GM06990 (cell line): ENCODE measurements at regions not wholly inside any gene's neighbourhood (a gene's known extent, or its start where the extent isn't known, plus 50 kb on each side); places are given as distances from the start of the nearest gene placed in this dataset.

ENCODE experiments used
- DNase-seq: peaks from one replicate; pipeline ENCODE4 v3.0.0-alpha.2; 2011; ENCODE audit not compliant: insufficient read length; ENCODE audit errors: extremely low read depth
- H3K27me3 ChIP-seq: replicated peaks from 2 replicates; pipeline ENCODE4 v1.6.0; 2011; ENCODE audit warnings: low read length; ENCODE audit not compliant: control insufficient read depth, insufficient read depth
- H3K36me3 ChIP-seq: 2 replicates; pipeline ENCODE4 v1.5.1; 2011; ENCODE audit warnings: low read length; ENCODE audit not compliant: control insufficient read depth, insufficient read depth
- H3K4me3 ChIP-seq: replicated peaks from 2 replicates; pipeline ENCODE4 v1.5.1; 2011; ENCODE audit warnings: low read depth, mild to moderate bottlenecking, control low read depth, low read length
- TF ChIP-seq, protein P1 (sequence below): IDR thresholded peaks from 2 replicates; pipeline ENCODE4 v1.5.1; 2011; ENCODE audit warnings: low read length, control low read depth, mild to moderate bottlenecking, inconsistent platforms; ENCODE audit not compliant: insufficient read depth, poor library complexity, severe bottlenecking

DNA sequence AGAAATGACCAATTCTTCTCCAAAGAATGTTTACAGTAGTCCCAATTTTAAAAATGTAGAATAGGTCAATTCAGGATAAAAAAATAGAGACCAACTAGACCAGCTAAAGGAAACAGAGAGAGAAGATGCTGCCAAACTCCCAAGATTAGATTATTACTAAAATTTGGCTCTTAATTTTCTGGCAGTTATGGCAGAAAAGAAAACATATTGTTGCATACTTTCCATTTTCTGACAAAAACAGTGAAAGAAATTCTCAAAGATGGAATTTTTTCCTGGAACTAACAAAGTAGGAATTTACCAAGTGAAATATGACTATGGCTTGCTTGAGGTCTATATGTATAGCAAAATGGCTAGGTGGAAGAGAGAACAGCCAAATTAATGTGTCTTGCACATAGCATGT is 138.3 kb upstream of the STK17B start:
- H3K36me3 ChIP-seq = peaks cover 10% of the 10 kb centered on the region
- no peak for DNase-seq
- H3K4me3 ChIP-seq = no peak overlapping the region
- H3K27me3 ChIP-seq = no peaks in the 10 kb centered on the region
- TF ChIP-seq, protein P1, sequence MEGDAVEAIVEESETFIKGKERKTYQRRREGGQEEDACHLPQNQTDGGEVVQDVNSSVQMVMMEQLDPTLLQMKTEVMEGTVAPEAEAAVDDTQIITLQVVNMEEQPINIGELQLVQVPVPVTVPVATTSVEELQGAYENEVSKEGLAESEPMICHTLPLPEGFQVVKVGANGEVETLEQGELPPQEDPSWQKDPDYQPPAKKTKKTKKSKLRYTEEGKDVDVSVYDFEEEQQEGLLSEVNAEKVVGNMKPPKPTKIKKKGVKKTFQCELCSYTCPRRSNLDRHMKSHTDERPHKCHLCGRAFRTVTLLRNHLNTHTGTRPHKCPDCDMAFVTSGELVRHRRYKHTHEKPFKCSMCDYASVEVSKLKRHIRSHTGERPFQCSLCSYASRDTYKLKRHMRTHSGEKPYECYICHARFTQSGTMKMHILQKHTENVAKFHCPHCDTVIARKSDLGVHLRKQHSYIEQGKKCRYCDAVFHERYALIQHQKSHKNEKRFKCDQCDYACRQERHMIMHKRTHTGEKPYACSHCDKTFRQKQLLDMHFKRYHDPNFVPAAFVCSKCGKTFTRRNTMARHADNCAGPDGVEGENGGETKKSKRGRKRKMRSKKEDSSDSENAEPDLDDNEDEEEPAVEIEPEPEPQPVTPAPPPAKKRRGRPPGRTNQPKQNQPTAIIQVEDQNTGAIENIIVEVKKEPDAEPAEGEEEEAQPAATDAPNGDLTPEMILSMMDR = no peak

DNA sequence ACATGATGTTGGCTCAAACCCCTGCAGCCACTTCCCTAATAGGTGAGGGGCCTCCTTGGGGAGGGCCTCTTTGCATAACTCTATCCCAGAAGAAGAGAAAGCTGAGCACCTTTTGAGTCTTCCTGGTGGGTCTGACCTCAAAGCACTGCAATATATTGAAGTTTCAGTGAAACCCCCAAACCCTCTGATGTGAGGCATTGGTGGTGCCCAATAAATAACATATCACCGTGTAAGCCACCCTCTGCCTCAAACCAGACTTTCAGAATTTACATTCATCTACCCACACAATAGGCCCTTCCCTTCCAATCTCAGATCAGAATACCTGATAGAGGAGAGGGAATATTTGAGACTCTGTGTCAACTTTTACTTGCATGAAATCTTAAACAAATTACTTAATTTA is 142.8 kb upstream of the STK17B start:
- Histone ChIP-seq H3K36me3 (peaks cover 14% of the 10 kb centered on the region), H3K4me3 (no peak overlapping the region), H3K27me3 (no peaks in the 10 kb centered on the region)
- DNase-seq = no peak
- TF ChIP-seq, protein P1 = no peak

DNA sequence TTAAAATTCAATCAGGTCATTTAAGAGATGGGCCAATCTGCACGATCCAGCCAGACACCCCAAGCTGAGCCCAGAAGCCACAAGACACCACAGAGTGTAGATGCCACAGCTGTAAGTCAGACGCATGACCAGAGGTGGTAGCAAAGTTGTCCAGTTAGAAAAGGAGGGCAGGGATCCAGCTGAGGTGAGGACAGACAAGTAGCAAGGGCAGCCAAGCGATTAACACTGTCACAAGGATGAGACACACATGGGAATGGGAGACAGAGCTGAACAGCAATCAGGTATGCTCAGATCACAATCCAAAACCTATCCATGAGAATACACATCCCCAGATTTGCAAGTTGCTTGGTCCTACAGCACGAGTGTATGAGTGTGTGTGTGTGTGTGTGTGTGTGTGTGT is 143.4 kb upstream of the STK17B start:
- TF ChIP-seq, protein P1 = no peak
- H3K27me3 ChIP-seq = no peaks in the 10 kb centered on the region

DNA sequence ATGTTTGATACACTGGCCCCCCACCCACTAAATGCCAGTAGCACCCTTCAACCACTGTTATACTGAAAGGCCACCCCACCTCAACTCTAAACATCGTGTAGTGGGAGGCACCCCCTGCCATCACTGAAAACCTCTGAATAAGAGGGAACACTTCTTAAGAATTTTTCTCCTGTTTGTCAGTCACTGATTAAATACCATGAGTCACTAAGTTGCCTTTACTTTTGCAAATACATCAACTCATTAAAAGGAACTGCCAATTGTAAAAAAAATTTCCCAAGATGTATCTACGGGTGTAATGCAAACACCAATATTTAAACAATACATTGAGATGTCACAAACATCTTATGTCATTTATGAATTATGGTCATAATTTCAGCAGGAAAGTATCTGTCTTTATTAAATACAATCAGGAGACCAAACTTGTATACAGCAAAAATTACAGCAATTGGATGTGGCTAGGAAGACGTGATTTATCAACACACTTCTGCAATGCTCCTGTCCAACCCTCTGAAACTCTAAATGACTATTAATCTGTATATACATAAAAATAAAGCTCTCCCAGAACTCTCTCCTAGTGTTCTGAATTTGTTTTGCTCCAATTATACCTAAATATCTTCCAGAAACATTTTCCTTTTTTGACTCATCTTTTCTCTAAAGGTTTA is 144.1 kb upstream of the STK17B start:
- DNase-seq = no peak
- Histone ChIP-seq H3K4me3 (no peak overlapping the region), H3K27me3 (no peaks in the 10 kb centered on the region), H3K36me3 (peaks cover 18% of the 10 kb centered on the region)
- TF ChIP-seq, protein P1 = no peak

More for the DNA sequence above, 143.4 kb upstream of the STK17B start:
- Histone ChIP-seq H3K36me3 (peaks cover 18% of the 10 kb centered on the region), H3K4me3 (no peak overlapping the region)
- DNase-seq = no peak

DNA sequence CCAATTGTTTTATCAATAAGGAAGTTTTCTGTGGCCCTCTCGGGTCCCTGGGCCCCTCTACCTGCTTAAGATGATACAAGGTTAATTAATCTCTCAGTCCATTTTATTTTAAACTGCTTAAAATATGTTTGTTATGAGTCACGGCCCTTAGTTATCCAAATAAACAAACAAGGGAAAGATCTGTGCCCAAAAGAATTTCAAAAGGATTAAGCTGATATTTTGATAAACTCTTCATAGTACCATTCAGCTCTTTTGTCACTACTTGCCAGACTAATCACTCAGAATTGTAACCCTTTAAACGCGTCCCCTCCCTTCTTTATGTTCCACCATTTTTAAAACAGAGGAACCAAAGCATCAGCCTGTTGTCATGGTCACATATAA is 144.7 kb upstream of the STK17B start:
- H3K4me3 ChIP-seq = no peak overlapping the region
- DNase-seq = no peak
- TF ChIP-seq, protein P1 = no peak
- H3K36me3 ChIP-seq = peaks cover 20% of the 10 kb centered on the region
- no peaks in the 10 kb centered on the region for H3K27me3 ChIP-seq
